ENCODE measurements at regions not wholly inside any gene's neighbourhood (a gene's known extent, or its start where the extent isn't known, plus 50 kb on each side); places are given as distances from the start of the nearest gene placed in this dataset.

- CTCF ChIA-PET, result no interaction called here
- no peak for TF ChIP-seq CTCF (IDR thresholded peaks at IDR 0.05)
- Mint-ChIP-seq H3K27me3 (no peaks in the 10 kb centered on the region), H3K27ac (no peak overlapping the region), H3K4me3 (no peak overlapping the region), H3K36me3 (ENCODE audit: low read depth) (no peaks in the 10 kb centered on the region), H3K9me3 (peaks cover 2% of the 10 kb centered on the region), H3K4me1 (ENCODE audit: low read depth) (no peaks in the 10 kb centered on the region)
- POLR2A ChIA-PET, result no interaction called here
- intact Hi-C loops (cut with micrococcal nuclease), result no loop called here
- DNase-seq (no peak), ATAC-seq (no peak)
Observed at GRCh38 chr4:115334736-115335411, 221.5 kb upstream of the NDST4 start.

- DNase-seq, result no peak
- no peak for TF ChIP-seq CTCF (IDR thresholded peaks at IDR 0.05)
- ATAC-seq, result no peak
- Mint-ChIP-seq H3K27me3 (no peaks in the 10 kb centered on the region), H3K4me1 (ENCODE audit: low read depth) (no peaks in the 10 kb centered on the region), H3K9me3 (peaks cover 2% of the 10 kb centered on the region), H3K36me3 (ENCODE audit: low read depth) (no peaks in the 10 kb centered on the region), H3K27ac (no peak overlapping the region), H3K4me3 (no peak overlapping the region)
- ChIA-PET CTCF (no interaction called here), POLR2A (no interaction called here)
- intact Hi-C loops (cut with micrococcal nuclease), result no loop called here
Observed at GRCh38 chr4:115332078-115332477, 218.7 kb upstream of the NDST4 start.

GRCh38 chr4:115331241-115331640 is 217.8 kb upstream of the NDST4 start:
- H3K27ac Mint-ChIP-seq, result no peak overlapping the region
- POLR2A ChIA-PET, result no interaction called here
- peaks cover 2% of the 10 kb centered on the region for H3K9me3 Mint-ChIP-seq
- H3K27me3 Mint-ChIP-seq, result no peaks in the 10 kb centered on the region
- no peaks in the 10 kb centered on the region for H3K4me1 Mint-ChIP-seq (ENCODE audit: low read depth)
- ATAC-seq, result no peak
- no peak for DNase-seq
- intact Hi-C loops (cut with micrococcal nuclease), result no loop called here
- no peak for TF ChIP-seq CTCF (IDR thresholded peaks at IDR 0.05)
- CTCF ChIA-PET, result no interaction called here
- no peak overlapping the region for H3K4me3 Mint-ChIP-seq
- H3K36me3 Mint-ChIP-seq (ENCODE audit: low read depth), result no peaks in the 10 kb centered on the region

GRCh38 chr4:115325836-115326235 is 212.4 kb upstream of the NDST4 start:
- intact Hi-C loops (cut with micrococcal nuclease), result no loop called here
- Mint-ChIP-seq H3K9me3 (no peaks in the 10 kb centered on the region), H3K36me3 (ENCODE audit: low read depth) (no peaks in the 10 kb centered on the region), H3K27me3 (no peaks in the 10 kb centered on the region), H3K27ac (no peak overlapping the region), H3K4me3 (no peak overlapping the region), H3K4me1 (ENCODE audit: low read depth) (no peaks in the 10 kb centered on the region)
- POLR2A ChIA-PET, result no interaction called here
- CTCF ChIA-PET, result no interaction called here
- DNase-seq (no peak), ATAC-seq (no peak)
- no peak for TF ChIP-seq CTCF (IDR thresholded peaks at IDR 0.05)

GRCh38 chr4:115323106-115323707 is 209.8 kb upstream of the NDST4 start:
- Mint-ChIP-seq H3K4me1 (ENCODE audit: low read depth) (no peaks in the 10 kb centered on the region), H3K27me3 (no peaks in the 10 kb centered on the region), H3K4me3 (no peak overlapping the region), H3K36me3 (ENCODE audit: low read depth) (no peaks in the 10 kb centered on the region), H3K27ac (no peak overlapping the region), H3K9me3 (no peaks in the 10 kb centered on the region)
- CTCF ChIA-PET, result no interaction called here
- TF ChIP-seq CTCF (IDR thresholded peaks at IDR 0.05), result no peak
- DNase-seq (no peak), ATAC-seq (no peak)
- intact Hi-C loops (cut with micrococcal nuclease), result no loop called here
- POLR2A ChIA-PET, result no interaction called here

Data from activated CD8-positive, alpha-beta T cell treated with anti-CD3 and anti-CD28 coated beads for 36 hours (primary cell).